Fibroblast of peridontal ligament (primary cell): ENCODE measurements at regions not wholly inside any gene's neighbourhood (a gene's known extent, or its start where the extent isn't known, plus 50 kb on each side); places are given as distances from the start of the nearest gene placed in this dataset.
"Not testable (repeated sequence)": the region's sequence is repeated elsewhere in the genome, so short reads cannot be mapped to it uniquely, and the experiment has no call there.

Source experiments
- DNase-seq: peaks from one replicate; pipeline ENCODE4 v3.0.0-alpha.2; 2010; ENCODE audit errors: extremely low read depth

DNA sequence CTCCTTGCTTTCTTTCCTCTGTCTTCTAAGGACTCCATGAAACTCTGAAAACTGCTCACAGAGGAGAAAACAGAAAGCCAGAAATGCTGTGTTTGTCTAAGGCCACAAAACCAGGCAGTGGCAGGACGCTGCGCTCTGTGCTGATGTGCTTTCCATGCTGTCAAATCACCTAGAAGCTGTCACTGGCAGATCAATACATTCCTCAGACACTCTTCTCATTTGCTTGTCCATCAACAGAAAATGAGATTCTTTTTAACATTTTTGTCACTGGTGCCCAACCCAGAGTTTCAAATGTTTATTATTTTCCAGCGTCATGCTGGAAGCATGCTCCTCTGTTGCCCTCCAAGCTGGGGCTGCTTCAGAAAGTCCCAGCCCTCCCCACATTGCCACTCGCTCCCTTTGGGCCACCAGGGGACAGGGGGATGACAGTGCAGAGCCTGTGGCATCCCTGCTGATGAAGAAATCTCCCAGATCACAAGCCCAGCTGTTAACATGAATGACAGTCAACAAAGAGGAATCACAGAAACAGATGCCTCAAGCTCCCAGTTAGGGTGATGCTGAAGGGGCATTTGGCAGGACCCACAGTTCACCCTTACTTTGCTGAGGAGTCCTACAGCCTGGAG, 117.5 kb upstream of the MEIS1 start:
- no peak for DNase-seq

DNA sequence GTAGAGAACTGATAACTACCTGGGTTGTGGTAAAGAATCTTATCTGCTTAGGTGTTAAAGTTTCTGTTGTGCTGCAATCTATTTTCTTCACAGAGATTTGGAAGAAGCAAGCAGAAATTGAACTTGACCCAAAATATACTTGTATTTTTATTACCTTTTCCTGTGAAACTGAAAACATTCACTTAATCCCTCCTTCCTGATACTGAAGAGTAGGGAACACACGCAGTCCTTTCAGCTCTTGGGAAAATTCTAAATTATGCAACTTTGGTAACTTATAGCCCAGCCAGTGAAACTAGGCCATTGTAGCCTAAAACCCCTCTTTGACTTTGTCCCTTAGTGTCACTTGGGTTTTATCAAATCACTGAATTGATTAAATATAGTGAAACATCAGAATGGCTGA, 128.4 kb upstream of the MEIS1 start:
- DNase-seq: no peak

GRCh38 chr2:66305718-66306117, 129.2 kb upstream of the MEIS1 start:
- DNase-seq: no peak

- DNase-seq: no peak
Measured at GRCh38 chr2:66303471-66303870, 131.5 kb upstream of the MEIS1 start.

DNA sequence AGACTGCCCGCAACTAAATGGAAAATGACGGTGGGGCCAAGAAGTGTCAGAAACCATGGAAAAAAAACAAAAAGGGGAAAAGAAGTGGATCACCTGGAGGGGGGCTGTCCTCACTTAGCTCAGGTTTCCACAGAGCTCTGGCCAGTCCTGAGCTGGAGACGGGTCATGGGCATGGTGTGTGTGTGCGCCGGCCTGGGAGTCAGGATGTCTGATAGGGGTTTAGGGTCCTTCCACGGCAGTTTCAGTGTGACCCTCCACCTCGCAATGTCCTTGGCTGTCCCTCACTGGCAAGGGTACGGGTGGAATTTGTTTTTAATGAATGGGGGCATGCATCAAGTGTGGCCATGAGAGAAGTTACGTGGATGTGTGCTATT, 133.2 kb upstream of the MEIS1 start:
- no peak for DNase-seq

DNA sequence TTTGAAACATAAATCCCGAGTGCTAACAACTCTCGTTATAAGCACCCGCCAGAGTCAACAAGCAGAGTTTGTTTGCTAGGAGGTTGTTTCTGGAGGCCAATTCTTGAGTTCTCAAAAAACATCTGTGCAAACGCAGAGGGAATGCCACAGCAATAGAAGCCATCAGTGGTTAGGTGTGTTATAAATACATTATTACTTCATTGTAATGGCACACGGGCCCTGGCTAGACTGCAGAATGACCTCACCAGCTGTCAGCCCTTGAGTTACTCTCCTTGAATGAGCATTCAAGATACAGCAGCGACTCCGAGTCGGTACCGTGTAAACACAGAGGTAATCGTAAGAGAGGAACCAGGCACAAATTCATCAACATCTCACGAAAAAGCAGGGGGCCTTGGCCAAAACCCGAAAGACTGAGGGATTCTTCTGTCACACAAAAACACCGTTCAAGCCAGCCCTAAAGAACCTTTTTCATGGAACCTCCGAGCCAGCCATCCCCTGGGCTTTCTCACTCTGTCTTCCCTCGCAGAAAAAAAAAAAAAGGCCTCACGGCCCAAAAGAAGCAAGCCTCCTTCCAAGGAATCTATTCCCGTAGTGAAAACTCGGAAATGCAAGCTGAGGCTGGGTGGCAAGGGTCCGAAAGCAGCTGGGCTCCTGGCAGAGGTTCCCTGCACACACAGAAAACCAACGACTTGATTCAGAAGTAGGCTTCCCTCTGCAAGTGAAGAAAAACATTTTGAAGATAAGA, 133.7 kb upstream of the MEIS1 start:
- no peak for DNase-seq

DNA sequence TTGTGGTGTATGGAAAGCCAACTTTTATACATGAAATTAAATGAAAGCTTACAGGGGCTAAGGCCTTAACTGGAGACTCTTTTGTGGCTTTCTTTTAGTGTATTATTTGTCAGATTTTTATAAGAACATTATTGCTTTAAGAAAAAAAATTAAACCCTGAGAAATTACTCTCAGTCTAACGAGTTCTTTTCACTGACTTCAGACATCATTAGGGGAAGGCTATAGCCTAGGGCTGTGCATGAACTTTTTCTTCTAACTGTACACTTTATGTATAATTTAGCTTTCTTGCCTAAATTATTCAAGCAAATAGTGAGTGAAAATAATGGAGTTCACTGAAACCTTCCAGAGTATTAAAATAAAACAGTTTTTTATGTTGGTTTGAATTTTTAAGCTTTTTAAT, 151.1 kb upstream of the MEIS1 start:
- no peak for DNase-seq

DNA sequence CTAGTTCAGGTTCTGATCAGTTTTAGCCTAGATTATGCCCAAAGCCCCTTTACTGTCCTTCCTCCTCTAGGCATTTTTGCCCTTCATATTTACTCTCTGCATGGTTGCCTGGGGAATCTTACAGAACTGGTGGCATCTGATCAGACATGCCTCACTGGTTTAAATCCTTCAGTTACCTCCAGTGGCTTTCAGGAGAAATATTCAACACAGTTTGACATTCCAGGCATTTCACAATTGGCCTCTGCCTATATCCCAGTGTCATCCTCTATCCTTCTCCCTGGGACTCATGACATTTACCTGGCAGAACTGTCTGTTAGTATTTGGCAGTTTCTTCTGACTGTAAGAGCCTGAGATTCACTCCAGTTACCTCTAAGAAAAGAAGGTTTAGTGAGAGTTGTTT, 152.9 kb upstream of the MEIS1 start:
- DNase-seq: no peak

GRCh38 chr2:66279024-66279423, 155.9 kb upstream of the MEIS1 start:
- DNase-seq: no peak

GRCh38 chr2:66275984-66276383, 158.9 kb upstream of the MEIS1 start:
- DNase-seq: no peak

DNA sequence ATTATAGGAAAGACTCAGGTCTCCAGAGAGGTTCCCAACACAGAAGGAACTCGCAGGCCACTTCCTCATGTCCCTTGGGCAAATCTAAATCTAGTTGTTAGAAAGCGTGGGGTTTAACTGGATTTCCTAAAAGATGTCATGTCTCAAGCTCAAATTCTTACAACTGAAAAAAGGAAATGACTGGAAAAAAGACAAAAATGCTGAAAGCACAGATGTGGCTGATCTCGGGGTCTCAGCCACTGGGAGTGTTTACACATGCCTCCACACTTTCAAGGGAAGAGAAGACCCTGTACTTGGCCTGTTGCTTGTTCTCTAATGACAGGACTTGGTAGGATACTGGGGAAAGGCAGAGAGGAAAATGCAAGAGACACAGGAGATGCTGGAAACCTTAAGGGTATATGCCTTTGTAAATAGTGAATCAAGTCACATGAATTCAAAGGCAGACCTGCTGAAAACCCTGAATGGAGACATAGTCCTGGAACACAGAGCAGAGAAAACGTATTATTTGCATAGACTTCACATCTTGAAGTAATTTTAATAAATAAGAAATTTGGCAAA, 160.9 kb upstream of the MEIS1 start:
- DNase-seq: no peak

- DNase-seq: no peak
Measured at GRCh38 chr2:66272751-66273150, 162.2 kb upstream of the MEIS1 start.

DNA sequence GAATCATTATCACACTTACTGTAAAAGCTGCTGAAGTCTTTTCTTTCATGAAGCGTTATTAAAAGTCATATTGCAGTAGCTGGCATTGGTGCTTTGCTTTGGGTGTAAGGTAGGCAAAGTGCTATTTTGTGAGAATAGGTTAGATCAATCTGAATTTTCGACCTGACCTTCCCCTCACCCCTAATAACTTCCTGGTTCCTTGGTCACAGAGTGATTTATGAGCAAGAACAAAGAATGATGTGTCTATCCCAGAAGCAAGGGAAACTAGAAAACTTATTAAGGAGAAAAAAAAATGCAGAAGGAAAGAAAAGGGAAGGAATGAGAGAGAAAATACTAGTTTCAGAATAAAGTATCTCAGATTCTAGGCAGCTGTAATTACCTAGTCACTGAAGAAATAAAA, 163.1 kb upstream of the MEIS1 start:
- no peak for DNase-seq

DNA sequence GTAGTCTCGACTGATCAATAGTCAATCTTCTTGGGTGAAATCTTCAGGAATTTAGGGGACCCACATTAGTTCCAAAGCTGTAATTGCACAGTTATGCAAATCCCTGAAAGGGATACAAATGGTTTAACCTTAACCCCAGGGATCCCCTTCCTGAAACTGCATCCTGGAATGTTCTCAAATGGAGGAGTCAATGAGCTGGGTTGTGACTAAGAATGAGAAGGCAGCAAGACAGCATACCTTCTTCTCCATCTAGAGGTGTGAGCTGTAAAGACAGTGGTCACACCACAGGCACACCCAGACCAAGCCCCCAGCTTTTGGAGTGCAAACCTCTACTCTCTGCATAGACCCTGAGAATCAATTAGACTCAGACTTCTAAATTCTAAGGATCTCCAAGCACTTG, 164.7 kb upstream of the MEIS1 start:
- no peak for DNase-seq

GRCh38 chr2:66269166-66269565, 165.8 kb upstream of the MEIS1 start:
- DNase-seq: no peak

DNA sequence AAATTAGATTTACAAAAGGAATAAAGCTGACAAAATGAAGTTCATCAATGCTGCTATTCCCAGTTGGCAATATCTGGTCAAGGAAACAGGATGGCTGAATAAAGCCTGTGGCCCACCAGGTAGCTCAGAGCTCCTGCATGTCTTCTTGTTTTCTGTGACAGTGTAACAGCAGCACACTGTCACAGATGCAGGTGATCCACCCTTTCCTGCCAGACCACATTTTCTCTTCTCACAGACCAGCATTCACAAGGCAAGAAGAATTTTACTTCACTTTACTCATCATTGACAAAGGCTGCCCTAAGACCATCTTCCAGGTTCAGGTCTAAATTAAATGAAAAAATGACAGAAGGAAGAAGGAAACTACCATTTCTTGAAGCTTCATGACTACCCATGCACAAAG, 166.2 kb upstream of the MEIS1 start:
- no peak for DNase-seq

DNA sequence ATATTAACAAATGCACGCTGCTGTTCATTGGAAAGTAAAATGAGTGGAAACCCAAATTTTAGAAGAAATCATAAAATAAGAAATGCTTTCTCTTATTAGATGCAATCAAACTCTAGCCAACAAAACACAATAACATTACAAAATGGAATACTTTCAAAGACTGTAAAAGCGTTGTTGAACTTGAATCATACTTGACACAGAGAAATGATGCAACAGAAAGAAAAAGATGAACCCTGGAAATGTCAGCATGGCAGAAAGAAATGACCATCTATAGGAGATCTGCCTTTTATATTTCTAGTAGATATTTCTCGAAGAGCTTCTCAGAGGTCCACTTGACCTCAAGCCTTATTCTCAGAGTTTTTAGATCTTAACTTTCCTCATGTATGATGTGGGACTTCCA, 170.6 kb upstream of the MEIS1 start:
- no peak for DNase-seq

DNA sequence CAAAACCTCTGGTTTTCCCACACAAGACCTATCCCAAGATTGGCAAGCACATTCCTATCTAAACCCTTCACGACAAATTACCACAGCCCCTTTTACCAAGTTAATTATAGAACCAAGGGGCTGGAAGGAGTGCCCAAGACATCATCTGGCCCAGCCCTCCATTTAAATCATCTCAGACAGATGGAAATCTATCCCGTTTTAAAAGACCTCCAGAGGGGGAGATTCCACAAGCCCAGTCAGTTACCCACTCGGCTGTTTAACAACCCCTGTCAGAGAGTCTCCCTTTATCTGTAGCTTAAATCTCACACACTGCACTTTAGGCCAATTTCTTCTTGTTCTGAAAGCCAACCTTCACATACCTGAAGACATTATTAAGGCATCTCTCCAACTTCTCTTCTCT, 179.1 kb upstream of the MEIS1 start:
- no peak for DNase-seq

GRCh38 chr2:66255136-66255535, 179.8 kb upstream of the MEIS1 start:
- no peak for DNase-seq

DNA sequence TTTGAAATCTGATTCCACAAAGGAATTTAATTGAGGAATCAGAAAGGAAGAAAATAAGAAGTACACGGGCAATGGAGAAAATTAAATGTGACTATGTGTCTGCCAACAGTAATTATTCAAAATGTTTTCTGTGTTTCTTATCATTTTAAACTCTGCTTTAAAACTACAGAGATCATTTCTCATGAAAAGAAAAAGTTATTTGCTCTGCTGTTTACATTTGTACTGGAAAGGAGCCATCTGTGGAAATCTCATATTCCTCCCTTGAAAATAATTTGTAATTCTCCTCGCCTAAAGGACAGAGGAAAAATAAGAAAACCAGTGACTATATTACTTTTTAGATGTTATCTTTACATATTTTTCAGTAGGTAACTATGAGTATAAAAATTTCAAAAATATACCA, 181.9 kb upstream of the MEIS1 start:
- no peak for DNase-seq

GRCh38 chr2:66252109-66252508, 182.8 kb upstream of the MEIS1 start:
- no peak for DNase-seq

DNA sequence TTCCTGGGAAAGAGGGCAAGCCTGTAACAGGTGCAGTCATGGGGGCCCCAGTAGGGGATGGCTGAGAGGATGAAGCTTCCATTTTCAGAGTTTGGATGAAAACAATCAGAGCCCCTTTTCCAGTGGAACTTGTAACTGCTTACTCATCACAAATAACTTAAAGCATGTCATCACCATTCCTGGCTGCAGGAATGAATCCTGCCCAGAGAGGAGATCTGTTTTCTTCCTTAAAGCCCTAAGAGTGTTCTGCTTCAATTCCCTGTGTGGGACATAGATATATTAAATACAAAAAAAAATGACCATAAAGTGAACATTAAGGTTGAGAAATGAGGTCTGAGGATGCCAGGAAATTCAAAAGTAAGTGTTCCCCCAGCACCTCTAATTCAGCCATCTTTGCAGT, 183.4 kb upstream of the MEIS1 start:
- no peak for DNase-seq

- not testable (repeated sequence) for DNase-seq
Measured at GRCh38 chr2:66249089-66249488, 185.8 kb upstream of the MEIS1 start.

GRCh38 chr2:66243809-66244208, 191.1 kb upstream of the MEIS1 start:
- DNase-seq: not testable (repeated sequence)
